ENCODE measurements at regions not wholly inside any gene's neighbourhood (a gene's known extent, or its start where the extent isn't known, plus 50 kb on each side); places are given as distances from the start of the nearest gene placed in this dataset.
A peak's percentile ranks its signal among the peaks of the same experiment; 100 is the strongest.

DNA sequence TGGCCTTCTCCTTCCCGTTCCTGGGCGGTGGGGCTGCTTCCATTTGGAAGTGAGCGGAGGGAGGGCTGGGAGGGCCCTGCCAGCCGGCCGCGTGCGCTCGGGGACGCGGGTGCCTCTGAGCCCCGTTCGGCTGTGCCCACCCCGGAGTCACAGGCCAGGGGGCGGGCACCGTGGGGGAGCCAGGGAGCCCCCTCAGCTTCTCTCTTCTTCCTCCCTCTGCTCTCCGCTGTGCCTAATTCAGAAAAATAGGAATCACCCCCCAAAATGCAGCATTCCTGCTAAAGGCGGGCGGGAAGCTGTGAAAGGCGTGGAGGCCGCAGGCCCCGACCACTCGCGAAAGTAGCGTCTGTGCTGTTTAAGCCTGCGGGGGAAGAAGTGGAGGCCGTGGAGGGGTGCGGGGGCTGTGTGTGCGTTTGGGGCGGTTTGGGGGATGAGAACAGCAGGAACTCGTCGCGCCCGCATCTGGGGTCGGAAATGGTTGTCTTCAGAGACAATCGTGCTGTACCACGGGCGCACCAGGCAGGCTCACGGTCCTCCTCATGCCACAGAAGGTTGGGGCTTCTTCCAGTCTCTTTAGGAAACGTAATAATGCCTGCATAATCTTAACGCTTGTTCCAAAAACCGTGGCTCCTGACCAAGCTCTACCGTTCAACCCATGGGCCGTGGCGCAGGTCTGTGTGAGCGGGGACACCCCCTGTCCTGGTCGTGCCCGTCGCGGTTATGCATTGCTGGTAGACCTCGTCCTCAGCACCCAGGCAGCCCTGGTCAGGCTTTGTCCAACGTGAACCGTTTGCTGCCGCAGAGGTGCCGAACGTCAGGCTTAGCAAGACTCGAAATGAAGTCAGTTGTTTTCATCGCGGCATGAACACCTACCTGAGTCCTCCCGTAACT lies 110.4 kb upstream of the SOX1 start:
- peak; percentile 61 for DNase-seq (ENCODE audit: low spot score)
- H3K27ac Mint-ChIP-seq (ENCODE audit: unreplicated experiment) = no peak overlapping the region
- TF ChIP-seq, protein P1, sequence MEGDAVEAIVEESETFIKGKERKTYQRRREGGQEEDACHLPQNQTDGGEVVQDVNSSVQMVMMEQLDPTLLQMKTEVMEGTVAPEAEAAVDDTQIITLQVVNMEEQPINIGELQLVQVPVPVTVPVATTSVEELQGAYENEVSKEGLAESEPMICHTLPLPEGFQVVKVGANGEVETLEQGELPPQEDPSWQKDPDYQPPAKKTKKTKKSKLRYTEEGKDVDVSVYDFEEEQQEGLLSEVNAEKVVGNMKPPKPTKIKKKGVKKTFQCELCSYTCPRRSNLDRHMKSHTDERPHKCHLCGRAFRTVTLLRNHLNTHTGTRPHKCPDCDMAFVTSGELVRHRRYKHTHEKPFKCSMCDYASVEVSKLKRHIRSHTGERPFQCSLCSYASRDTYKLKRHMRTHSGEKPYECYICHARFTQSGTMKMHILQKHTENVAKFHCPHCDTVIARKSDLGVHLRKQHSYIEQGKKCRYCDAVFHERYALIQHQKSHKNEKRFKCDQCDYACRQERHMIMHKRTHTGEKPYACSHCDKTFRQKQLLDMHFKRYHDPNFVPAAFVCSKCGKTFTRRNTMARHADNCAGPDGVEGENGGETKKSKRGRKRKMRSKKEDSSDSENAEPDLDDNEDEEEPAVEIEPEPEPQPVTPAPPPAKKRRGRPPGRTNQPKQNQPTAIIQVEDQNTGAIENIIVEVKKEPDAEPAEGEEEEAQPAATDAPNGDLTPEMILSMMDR (IDR thresholded peaks at IDR 0.05) = no peak
- peaks cover 13% of the 10 kb centered on the region for H3K9me3 Mint-ChIP-seq (ENCODE audit: low read depth)
- H3K27me3 Mint-ChIP-seq (ENCODE audit: low read depth) = no peaks in the 10 kb centered on the region
- H3K36me3 Mint-ChIP-seq (ENCODE audit: low read depth) = no peaks in the 10 kb centered on the region
- no peaks in the 10 kb centered on the region for H3K4me1 Mint-ChIP-seq (ENCODE audit: low read depth)
- H3K4me3 Mint-ChIP-seq (ENCODE audit: unreplicated experiment) = no peak overlapping the region

DNA sequence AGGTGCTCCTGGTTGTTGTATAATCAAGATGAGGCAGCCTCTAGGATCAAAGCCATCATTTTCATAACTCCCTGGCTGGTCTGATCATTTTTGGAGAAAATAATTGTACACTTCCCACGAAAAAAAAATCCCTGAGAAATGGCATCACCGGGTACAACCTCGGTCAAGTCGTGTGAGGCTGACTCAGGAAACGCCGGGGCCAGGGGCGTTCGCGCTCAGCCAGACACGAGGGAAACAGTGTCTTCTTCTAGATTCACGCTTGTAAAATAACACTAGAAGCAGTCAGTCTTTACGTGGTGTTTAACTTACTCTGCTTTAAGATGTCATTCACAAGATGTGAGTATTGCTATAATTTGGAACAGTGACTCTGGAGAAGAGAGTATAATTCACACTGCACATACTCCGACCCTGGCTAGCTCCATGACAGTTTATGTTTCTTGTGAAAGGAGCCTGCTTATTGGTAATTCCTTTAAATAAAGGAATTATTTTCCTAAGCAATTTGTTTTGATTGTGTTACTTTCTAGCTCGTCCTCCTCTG lies 109.0 kb upstream of the SOX1 start:
- Mint-ChIP-seq H3K36me3 (ENCODE audit: low read depth) (no peaks in the 10 kb centered on the region), H3K4me3 (ENCODE audit: unreplicated experiment) (no peak overlapping the region), H3K4me1 (ENCODE audit: low read depth) (no peaks in the 10 kb centered on the region), H3K9me3 (ENCODE audit: low read depth) (peaks cover 8% of the 10 kb centered on the region), H3K27ac (ENCODE audit: unreplicated experiment) (no peak overlapping the region), H3K27me3 (ENCODE audit: low read depth) (no peaks in the 10 kb centered on the region)
- TF ChIP-seq, protein P1 (IDR thresholded peaks at IDR 0.05) = no peak
- DNase-seq (ENCODE audit: low spot score) = no peak

DNA sequence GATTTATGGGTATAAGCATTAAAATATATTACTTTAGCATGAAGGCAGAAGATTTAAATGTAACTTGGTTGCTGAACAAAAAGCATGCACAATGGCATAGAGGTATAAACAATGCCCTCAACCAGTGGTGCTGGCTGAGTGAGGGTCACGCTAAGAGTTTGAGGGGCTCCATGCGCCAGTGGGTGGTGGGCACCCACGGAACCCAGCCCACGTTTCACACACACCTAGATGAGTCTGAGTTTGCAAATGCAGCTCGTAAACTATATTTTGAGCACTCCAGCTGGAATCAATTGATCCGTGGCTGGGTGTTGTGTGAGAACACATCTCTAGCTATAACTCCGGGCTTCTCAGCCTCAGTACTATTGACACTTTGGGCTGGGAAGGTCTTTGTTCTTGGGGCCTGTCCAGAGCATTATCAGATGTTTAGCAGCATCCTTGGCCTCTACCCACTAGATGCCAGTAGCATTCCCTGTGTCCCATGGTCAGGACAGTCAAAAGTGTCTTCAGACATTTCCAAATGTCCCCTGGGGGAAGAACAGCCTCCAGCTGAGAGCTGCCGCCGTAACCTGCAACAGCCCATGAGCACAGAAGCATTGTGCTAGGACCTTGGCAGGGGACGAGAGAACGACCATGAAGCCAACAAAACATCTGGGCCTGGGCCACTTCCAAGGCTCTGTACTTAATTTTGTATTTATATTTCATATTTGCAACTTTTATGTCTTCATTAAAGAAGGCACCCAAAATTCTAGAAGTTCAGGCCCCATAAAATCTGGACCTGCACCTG lies 108.1 kb upstream of the SOX1 start:
- H3K4me1 Mint-ChIP-seq (ENCODE audit: low read depth) = no peaks in the 10 kb centered on the region
- peaks cover 8% of the 10 kb centered on the region for H3K9me3 Mint-ChIP-seq (ENCODE audit: low read depth)
- DNase-seq (ENCODE audit: low spot score) = peak; percentile 33
- H3K27me3 Mint-ChIP-seq (ENCODE audit: low read depth) = no peaks in the 10 kb centered on the region
- TF ChIP-seq, protein P1 (IDR thresholded peaks at IDR 0.05) = no peak
- H3K4me3 Mint-ChIP-seq (ENCODE audit: unreplicated experiment) = no peak overlapping the region
- H3K36me3 Mint-ChIP-seq (ENCODE audit: low read depth) = no peaks in the 10 kb centered on the region
- no peak overlapping the region for H3K27ac Mint-ChIP-seq (ENCODE audit: unreplicated experiment)

DNA sequence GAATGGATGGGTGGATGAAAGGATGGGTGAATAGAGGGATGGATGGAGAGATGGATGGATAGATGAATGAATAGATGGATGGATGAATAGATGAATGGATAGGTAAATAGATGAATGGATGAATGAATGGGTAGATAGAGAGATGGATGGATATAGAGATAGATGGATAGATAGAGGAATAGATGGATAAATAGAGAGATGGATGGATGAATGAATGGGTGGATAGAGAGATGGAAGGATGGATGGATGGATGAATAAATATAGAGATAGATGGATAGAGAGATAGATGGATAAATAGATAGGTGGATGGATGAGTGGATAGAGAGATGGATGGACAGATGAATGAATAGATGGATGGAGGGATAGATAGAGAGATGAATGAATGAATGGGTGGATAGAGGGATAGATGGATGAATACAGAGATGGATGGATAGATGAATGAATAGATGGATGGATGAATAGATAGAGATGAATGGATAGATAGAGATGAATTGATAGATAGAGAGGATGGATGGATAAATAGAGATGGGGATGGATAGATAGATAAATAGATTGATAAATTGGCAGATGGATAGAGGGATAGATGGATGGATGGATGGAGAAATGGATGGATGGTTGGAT lies 106.7 kb upstream of the SOX1 start:
- Mint-ChIP-seq H3K27ac (ENCODE audit: unreplicated experiment) (no peak overlapping the region), H3K9me3 (ENCODE audit: low read depth) (no peaks in the 10 kb centered on the region), H3K27me3 (ENCODE audit: low read depth) (no peaks in the 10 kb centered on the region), H3K36me3 (ENCODE audit: low read depth) (no peaks in the 10 kb centered on the region), H3K4me1 (ENCODE audit: low read depth) (no peaks in the 10 kb centered on the region), H3K4me3 (ENCODE audit: unreplicated experiment) (no peak overlapping the region)
- TF ChIP-seq, protein P1 (IDR thresholded peaks at IDR 0.05) = no peak
- no peak for DNase-seq (ENCODE audit: low spot score)

DNA sequence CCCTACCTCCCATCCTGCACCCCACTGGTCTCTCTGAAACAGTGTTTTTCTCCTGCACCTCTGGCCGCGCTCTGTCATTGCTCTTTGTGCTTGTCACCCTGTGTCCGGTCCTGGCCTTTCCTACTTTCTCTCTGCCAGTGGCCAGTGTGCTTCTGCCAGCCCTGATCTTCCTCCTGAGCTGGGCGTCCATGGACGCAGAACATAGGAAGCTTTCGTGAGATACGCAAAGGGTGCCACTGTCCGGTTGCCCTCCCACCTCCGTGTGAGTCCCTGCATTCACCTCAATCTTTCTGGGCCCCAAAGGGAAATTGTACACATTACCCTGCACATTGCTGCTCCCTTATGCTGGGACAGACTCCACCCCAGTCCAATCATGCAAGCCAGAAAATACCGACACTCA lies 105.7 kb upstream of the SOX1 start:
- no peaks in the 10 kb centered on the region for H3K36me3 Mint-ChIP-seq (ENCODE audit: low read depth)
- no peaks in the 10 kb centered on the region for H3K27me3 Mint-ChIP-seq (ENCODE audit: low read depth)
- peak; percentile 67 for DNase-seq (ENCODE audit: low spot score)
- TF ChIP-seq, protein P1 (IDR thresholded peaks at IDR 0.05) = no peak
- no peaks in the 10 kb centered on the region for H3K9me3 Mint-ChIP-seq (ENCODE audit: low read depth)
- H3K4me1 Mint-ChIP-seq (ENCODE audit: low read depth) = no peaks in the 10 kb centered on the region
- H3K27ac Mint-ChIP-seq (ENCODE audit: unreplicated experiment) = no peak overlapping the region
- H3K4me3 Mint-ChIP-seq (ENCODE audit: unreplicated experiment) = no peak overlapping the region
